GM19452 (cell line): ENCODE measurements at regions not wholly inside any gene's neighbourhood (a gene's known extent, or its start where the extent isn't known, plus 50 kb on each side); places are given as distances from the start of the nearest gene placed in this dataset.

Source experiments
- ATAC-seq: cut with Tn5 transposase; IDR thresholded peaks from one replicate; pipeline ENCODE4 v1.9.1; 2021; ENCODE audit not compliant: unreplicated experiment

DNA sequence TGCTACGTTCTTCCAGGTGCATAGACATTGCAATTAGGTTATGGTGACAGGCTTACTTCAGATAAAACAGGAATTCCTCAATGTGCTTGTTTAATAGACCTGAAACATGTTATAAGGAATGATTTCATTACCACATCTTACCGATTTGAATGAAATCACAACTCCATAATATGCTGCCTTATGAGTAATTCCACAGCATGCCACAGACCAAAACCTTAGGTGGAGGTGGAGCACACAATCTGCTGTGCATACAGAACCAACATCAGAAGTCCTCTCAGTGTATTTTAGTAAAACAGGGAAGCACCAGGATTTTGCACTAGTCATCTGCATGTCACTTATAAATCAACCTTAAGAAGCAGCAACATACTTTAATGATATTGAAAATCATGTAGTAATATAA is 148.9 kb upstream of the TSHZ2 start:
- no peak for ATAC-seq

DNA sequence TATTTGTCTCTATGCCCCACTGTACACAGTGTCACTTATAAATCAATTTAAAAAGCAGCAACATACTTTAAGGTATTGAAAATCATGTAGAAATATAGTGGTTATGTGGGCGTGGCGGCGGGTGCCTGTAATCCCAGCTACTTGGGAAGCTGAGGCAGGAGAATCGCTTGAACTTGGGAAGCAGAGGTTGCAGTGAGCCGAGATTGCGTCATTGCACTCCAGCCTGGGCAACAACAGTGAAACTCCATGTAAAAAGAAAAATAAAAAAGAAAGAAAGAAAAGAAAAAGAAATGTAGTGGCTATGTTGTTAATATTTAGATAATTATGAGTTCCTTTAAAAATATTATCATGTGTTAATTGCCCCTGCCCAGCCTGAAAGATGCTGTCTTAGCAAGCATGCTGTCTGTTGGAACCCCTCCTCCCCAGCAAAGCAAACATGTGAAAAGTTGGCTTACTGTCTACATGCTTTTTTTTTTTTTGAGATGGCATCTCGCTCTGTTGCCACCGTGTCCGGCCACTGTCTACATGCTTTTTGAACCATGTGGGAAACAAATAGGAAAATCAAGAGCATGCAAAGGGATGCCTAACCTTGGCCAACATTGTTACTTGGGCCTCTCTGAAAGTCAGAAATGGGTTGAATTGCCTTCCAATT is 151.4 kb upstream of the TSHZ2 start:
- no peak for ATAC-seq

DNA sequence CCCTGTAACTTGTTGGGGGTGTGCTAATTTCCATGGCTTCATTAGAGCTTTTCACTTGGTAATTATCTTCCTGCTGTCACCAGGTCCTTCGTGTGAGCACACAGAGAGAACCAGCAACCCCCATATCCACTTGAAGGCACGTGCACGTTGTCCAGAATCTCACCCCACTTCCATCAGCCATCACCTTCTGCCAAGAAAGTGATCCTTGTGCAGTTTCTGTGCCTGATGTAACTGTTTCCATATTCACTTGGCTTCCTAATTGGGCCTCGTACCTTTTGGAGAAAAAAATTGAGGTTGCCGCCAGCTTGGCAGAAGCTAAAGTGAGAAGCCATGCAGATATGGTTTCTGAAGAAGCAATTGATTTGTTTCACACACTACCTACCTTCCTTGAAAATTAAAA is 153.7 kb upstream of the TSHZ2 start:
- no peak for ATAC-seq

DNA sequence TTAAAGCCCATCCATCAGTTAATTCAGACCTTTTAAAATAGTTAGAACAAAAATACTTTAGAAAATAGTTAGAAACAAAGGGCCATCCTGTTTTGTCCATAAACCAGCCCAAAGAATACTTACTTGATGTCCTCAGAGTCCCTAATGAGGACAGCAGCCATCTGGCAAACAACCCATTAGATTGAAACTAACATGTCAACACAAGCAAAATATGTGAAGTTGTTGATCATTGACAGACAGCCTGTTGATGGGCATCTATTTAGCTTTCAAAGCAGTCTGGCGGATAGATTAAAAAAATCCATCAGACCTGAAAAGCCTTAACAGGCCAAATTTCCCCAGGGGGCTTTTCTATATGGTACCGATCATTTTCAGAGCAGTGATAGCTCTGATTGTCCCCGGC is 154.2 kb upstream of the TSHZ2 start:
- ATAC-seq: no peak

DNA sequence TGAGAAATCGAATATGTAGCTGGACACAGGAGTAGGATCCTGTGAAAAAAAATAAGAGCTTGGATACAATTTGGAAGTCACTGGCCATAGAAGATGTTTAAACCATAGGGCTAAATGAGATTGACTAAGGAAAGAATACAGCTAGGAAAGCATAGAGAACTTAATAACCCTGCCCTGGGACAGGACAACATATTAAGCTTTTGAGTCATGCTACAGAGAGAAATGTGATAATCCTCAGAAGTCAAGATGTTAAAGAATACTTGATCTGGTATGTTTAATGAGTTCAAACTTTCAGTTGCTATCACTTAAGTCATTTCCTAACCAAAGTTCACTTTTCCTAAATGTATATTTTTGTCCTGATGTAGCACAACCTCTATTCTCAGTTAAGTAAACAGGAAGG is 154.6 kb upstream of the TSHZ2 start:
- no peak for ATAC-seq

GRCh38 chr20:52814371-52814770 is 157.8 kb upstream of the TSHZ2 start:
- ATAC-seq: no peak

DNA sequence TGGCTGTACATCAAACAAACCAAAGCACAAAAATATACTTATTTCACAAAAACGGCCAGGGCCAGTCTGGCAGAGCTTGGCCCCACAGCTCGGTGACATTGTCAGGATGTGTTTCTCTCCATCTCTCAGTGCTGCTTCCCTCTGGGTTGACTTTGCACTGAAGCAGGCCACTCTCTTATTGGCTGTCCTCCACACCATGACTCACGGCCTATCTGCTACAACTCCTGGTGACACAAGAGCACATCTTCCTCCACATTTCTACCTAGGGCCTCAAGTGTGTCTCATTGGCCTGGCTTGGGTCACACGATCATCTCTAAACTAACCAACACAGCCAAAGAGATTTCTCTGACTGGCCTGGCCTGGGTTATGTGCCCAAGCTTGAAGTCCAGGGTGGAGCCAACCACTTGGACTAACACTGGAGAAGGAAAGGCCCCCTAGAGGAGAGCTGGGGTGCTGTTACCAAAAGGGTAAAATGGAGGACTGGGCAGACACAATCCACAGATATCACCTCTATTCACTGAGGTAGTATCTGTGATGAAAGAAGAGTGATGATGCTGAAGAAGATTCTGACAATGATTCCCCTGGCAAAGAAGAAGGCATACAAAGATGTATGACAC is 159.8 kb upstream of the TSHZ2 start:
- ATAC-seq: no peak

- ATAC-seq: no peak
These were observed 163.2 kb upstream of the TSHZ2 start for GRCh38 chr20:52809003-52809402.

DNA sequence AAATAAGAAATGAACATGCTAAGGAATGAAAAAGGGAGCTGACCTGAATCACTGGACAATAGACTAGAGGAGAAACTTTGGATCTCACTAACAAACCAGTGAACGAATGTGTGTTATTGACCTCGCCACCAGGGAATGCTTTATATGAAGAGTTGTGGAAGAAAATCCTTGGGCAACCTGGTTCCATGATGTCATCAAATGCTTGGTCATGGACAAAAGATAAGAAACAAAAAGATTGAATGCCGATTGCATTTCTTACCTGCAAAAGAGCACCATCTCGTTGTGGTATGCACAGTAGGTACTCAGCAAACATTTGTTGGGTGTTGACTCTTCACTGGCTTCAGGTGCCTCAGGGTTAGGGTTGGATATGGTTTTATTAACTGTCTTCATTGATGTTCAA is 165.2 kb upstream of the TSHZ2 start:
- no peak for ATAC-seq

DNA sequence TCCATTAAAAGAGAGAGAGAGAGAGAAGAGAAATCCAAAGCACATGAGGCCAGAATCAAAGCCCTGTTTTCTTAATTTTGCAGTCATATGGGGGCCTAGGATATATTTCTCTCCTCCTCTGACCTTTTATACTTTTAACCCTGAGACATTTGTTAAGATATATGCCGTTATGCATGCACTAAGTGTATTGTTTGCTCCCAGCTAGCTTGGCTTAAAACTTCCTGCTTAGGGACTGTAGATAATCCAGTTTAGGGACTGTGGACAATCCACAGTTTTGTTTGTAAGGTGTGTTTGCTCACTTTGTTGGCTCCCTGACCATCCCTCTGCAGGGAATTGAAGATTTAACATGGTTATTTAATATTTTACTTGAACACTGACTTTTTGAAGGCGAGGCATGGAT is 166.3 kb upstream of the TSHZ2 start:
- ATAC-seq: no peak

GRCh38 chr20:52805296-52805571 is 166.9 kb upstream of the TSHZ2 start:
- no peak for ATAC-seq

DNA sequence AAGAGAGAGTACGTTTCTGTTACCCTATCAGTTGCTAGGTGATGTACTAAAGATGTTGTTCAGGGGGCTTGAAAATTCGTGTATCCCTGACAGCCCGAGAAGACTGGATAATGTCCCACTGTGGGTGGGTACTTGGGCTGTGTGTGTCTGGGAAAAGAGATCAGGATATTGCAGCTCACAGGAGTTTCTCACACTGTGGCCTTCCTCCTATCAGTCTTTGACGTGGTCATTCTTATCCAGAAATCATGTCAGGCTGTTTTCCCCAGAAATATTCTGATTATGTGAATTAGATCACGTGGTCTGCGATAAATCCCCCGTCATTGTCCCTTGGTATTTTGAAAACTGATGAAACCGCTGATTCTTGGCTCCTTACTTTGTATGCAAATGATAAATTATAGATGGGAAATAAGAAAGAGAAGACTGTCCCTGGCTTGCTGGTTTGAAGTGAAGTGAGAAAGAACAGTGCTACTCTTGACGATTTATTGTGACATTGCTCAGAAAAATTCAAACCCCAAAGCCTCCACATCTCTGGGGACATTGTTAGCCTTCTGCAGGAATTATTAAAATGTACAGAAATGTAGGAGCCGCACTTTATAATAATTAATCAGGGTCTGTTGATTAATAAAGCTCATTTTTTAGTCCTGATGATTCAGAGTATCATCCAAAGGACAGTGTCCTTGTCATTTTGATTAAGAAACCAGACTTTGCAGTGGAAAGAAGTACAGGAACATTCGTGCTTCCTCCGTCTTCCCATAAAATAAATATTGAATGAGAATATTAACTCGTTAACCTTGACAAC is 167.5 kb upstream of the TSHZ2 start:
- no peak for ATAC-seq

DNA sequence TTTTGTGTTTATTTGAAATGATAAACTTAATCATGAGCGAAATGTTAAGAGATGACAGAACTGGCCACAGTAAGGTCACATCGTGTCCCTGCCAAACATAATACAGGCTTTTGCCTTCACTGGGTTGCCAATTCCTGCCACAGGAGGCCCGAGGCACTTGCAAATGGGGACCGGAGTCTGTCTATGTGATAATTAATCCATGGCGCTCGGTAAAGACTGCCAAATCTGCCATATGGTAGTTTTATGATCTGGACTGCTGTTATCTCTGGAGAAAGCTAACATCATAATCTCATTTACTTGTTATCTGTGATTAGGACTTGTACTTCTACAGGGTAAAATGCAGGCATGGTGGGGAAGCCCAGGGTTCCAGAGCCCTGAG is 170.5 kb upstream of the TSHZ2 start:
- no peak for ATAC-seq

- no peak for ATAC-seq
These were observed 171.2 kb upstream of the TSHZ2 start for GRCh38 chr20:52800734-52801627.

DNA sequence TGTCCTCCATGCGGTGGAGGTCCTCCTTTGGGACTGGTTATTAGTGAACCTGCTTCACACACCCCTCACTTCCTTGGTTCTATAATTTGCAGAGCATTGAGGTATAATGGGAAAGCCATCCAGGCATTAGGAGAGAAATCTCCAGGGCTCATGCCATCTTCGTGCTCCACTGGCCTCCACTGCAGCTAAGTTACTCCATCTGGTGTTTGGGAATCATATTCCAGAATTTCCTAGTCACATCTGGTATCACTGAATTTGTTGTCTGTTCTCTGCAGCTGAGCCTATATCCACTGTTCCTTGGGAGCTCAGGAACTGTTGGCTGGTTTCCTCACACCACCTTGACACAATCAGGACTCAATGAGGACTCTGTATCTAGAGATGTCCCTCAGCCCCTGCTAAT is 173.0 kb upstream of the TSHZ2 start:
- ATAC-seq: no peak

- no peak for ATAC-seq
These were observed 174.0 kb upstream of the TSHZ2 start for GRCh38 chr20:52798124-52798523.

DNA sequence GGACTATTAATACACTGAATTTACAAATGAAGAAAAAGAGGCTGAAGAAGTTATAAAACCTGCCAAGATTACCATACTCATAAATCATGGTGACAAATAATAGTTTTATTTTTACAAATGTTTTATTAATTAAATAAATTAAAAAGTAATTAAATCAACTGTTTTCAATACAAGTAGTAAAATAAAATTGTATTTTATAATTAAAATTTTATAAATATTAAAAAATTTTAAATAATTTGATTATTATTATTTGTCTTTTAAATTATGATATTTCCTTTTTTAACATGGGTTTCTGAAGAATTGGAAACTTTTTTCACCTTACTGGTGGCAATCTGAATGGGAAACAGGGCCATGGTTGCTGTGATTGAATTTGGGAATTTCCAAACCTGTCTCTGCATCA is 177.3 kb upstream of the TSHZ2 start:
- no peak for ATAC-seq

DNA sequence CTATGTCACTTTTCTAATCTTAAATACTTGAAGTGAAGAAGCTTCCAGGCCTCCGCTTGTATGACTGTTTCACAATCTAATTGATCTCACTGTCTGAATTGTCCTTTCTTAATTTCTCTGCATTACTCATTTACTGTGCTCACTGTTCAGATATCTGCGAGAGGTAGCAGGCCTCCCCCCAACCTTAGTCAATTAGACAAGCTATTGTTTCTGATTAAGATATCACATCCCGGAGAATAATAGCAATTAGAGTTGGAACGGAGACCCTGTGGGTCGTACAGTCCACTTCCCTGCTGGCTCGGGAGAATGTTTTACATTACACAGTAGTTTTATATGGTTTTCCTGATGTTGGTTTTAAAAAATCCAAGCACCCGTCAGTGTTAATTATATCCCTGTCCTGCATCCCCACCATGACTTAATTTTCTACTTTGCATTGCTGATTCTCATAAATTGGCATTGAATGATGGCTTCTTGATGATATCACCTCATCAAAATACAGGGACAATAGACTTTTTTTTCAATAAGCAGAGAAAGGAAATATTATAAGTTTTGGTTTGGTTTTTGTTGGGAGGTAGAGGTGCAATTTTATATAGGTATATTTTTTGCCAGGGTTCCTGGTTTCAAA is 178.7 kb upstream of the TSHZ2 start:
- no peak for ATAC-seq

- ATAC-seq: no peak
These were observed 181.1 kb upstream of the TSHZ2 start for GRCh38 chr20:52791091-52791490.

GRCh38 chr20:52789716-52790115 is 182.4 kb upstream of the TSHZ2 start:
- no peak for ATAC-seq

GRCh38 chr20:52787962-52788361 is 184.2 kb upstream of the TSHZ2 start:
- no peak for ATAC-seq
